ENCODE measurements at regions not wholly inside any gene's neighbourhood (a gene's known extent, or its start where the extent isn't known, plus 50 kb on each side); places are given as distances from the start of the nearest gene placed in this dataset.
A peak's percentile ranks its signal among the peaks of the same experiment; 100 is the strongest.

- H2AFZ ChIP-seq (ENCODE audit: low read length) = no peak overlapping the region
- H4K91ac ChIP-seq (ENCODE audit: insufficient read length, low read depth, low read length) = no peak overlapping the region
- H3K14ac ChIP-seq (ENCODE audit: insufficient read depth, low read length) = no peak overlapping the region
- H2BK15ac ChIP-seq (ENCODE audit: low read depth, low read length) = no peak overlapping the region
- no peak overlapping the region for H2BK5ac ChIP-seq (ENCODE audit: insufficient read length, low read length)
- Mint-ChIP-seq H3K4me3 (no peak overlapping the region), H3K27me3 (ENCODE audit: low read depth) (peaks cover 8% of the 10 kb centered on the region), H3K9me3 (peaks cover 66 to 81% of the 10 kb centered on the region in 2 experiments), H3K36me3 (ENCODE audit: insufficient read depth in 1 of 3, low read depth in 3 of 3) (peaks cover 3 to 9% (median 5%) of the 10 kb centered on the region in 3 experiments; a peak in 5 of 7 replicates), H3K27ac (peak overlapping the region in 1 of 3 experiments; percentile 55; a peak in 1 of 7 replicates), H3K4me1 (peaks cover 12 to 15% of the 10 kb centered on the region in 2 experiments)
- H3K27ac ChIP-seq (ENCODE audit: insufficient read length, low read depth, low read length) = no peak overlapping the region
- no peak overlapping the region for H3K18ac ChIP-seq (ENCODE audit: insufficient read length, low read depth, low read length)
- H3K4me2 ChIP-seq (ENCODE audit: insufficient read depth, insufficient read length, low read length) = no peak overlapping the region
- H3K56ac ChIP-seq (ENCODE audit: insufficient read length, low read depth, low read length) = no peak overlapping the region
- no peak overlapping the region for H3K4ac ChIP-seq (ENCODE audit: low read depth, low read length)
- no peaks in the 10 kb centered on the region; the same call in 1 of the 2 replicates for H3K4me1 ChIP-seq (ENCODE audit: insufficient read depth, low read length)
- DNase-seq = no peak
- no peak overlapping the region for H4K5ac ChIP-seq (ENCODE audit: insufficient read length, low read depth, low read length)
- H3K23ac ChIP-seq (ENCODE audit: insufficient read length, low read depth, low read length) = no peak overlapping the region
- H2BK12ac ChIP-seq (ENCODE audit: insufficient read length, low read depth, low read length) = no peak overlapping the region
- no peak overlapping the region for H2BK20ac ChIP-seq (ENCODE audit: low read depth, low read length, poor library complexity, severe bottlenecking)
- no peaks in the 10 kb centered on the region for H3K23me2 ChIP-seq (ENCODE audit: insufficient read length, low read depth, low read length, poor library complexity, severe bottlenecking)
- H2BK120ac ChIP-seq (ENCODE audit: low read depth, low read length, poor library complexity, severe bottlenecking) = no peak overlapping the region
- TF ChIP-seq, protein P1, sequence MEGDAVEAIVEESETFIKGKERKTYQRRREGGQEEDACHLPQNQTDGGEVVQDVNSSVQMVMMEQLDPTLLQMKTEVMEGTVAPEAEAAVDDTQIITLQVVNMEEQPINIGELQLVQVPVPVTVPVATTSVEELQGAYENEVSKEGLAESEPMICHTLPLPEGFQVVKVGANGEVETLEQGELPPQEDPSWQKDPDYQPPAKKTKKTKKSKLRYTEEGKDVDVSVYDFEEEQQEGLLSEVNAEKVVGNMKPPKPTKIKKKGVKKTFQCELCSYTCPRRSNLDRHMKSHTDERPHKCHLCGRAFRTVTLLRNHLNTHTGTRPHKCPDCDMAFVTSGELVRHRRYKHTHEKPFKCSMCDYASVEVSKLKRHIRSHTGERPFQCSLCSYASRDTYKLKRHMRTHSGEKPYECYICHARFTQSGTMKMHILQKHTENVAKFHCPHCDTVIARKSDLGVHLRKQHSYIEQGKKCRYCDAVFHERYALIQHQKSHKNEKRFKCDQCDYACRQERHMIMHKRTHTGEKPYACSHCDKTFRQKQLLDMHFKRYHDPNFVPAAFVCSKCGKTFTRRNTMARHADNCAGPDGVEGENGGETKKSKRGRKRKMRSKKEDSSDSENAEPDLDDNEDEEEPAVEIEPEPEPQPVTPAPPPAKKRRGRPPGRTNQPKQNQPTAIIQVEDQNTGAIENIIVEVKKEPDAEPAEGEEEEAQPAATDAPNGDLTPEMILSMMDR (conservative IDR thresholded peaks at IDR 0.05) = no peak
- no peaks in the 10 kb centered on the region for H3K79me1 ChIP-seq (ENCODE audit: insufficient read depth, low read depth, low read length, poor library complexity, severe bottlenecking)
- whole genome bisulfite sequencing (ENCODE audit: extremely low coverage, insufficient read length, low lambda C conversion rate) = no CpG with 5 or more reads among the region's 11 CpGs
- no peak overlapping the region for H4K8ac ChIP-seq (replicated peaks; ENCODE audit: insufficient read length, low read depth, low read length)
- H3T11ph ChIP-seq (ENCODE audit: low read length) = no peak overlapping the region
- no peak overlapping the region for H3K9ac ChIP-seq (ENCODE audit: extremely low read depth, insufficient read length, low read length)
- H3K27me3 ChIP-seq (ENCODE audit: insufficient read depth, low read length) = no peaks in the 10 kb centered on the region
- no peaks in the 10 kb centered on the region for H3K9me3 ChIP-seq (ENCODE audit: control insufficient read depth, low read depth, low read length)
- no peaks in the 10 kb centered on the region for H4K20me1 ChIP-seq (ENCODE audit: control insufficient read depth, insufficient read depth, insufficient read length)
- no peaks in the 10 kb centered on the region for H3K79me2 ChIP-seq (ENCODE audit: insufficient read depth, low read length)
- no peak overlapping the region for H2AK5ac ChIP-seq (ENCODE audit: insufficient read length, low read length)
Observed at GRCh38 chrX:39948582-39948981, 149.2 kb downstream of the BCOR start.

Measured in H9 (cell line).